HEK293 (cell line): ENCODE measurements at regions not wholly inside any gene's neighbourhood (a gene's known extent, or its start where the extent isn't known, plus 50 kb on each side); places are given as distances from the start of the nearest gene placed in this dataset.
"Not testable (repeated sequence)": the region's sequence is repeated elsewhere in the genome, so short reads cannot be mapped to it uniquely, and the experiment has no call there.

Experiments used
- TF ChIP-seq, protein P1 (sequence below): fragments of 450-650 bp; formaldehyde crosslinking; IDR thresholded peaks from 2 replicates; pipeline ENCODE4 v1.5.1; 2016; ENCODE audit warnings: missing biosample characterization, missing genetic modification characterization
- TF ChIP-seq, protein P2 (sequence below): fragments of 450-650 bp; formaldehyde crosslinking; IDR thresholded peaks from 2 replicates; pipeline ENCODE4 v1.5.1; 2016; ENCODE audit warnings: missing biosample characterization, missing genetic modification characterization

DNA sequence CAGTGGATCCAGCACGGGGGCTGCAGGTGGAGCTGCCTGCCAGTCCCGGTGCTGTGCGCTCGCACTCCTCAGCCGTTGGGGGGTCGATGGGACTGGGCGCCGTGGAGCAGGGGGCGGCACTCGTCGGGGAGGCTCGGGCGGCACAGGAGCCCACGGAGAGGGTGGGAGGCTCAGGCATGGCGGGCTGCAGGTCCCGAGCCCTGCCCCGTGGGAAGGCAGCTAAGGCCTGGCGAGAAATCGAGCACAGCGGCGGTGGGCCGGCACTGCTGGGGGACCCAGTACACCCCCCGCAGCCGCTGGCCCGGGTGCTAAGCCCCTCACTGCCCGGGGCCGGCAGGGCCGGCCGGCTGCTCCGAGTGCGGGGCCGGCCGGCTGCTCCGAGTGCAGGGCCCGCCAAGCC, 52.3 kb upstream of the MARK1 start:
- TF ChIP-seq, protein P1, sequence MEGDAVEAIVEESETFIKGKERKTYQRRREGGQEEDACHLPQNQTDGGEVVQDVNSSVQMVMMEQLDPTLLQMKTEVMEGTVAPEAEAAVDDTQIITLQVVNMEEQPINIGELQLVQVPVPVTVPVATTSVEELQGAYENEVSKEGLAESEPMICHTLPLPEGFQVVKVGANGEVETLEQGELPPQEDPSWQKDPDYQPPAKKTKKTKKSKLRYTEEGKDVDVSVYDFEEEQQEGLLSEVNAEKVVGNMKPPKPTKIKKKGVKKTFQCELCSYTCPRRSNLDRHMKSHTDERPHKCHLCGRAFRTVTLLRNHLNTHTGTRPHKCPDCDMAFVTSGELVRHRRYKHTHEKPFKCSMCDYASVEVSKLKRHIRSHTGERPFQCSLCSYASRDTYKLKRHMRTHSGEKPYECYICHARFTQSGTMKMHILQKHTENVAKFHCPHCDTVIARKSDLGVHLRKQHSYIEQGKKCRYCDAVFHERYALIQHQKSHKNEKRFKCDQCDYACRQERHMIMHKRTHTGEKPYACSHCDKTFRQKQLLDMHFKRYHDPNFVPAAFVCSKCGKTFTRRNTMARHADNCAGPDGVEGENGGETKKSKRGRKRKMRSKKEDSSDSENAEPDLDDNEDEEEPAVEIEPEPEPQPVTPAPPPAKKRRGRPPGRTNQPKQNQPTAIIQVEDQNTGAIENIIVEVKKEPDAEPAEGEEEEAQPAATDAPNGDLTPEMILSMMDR (tag by site-specific recombination), result not testable (repeated sequence)
- TF ChIP-seq, protein P2, sequence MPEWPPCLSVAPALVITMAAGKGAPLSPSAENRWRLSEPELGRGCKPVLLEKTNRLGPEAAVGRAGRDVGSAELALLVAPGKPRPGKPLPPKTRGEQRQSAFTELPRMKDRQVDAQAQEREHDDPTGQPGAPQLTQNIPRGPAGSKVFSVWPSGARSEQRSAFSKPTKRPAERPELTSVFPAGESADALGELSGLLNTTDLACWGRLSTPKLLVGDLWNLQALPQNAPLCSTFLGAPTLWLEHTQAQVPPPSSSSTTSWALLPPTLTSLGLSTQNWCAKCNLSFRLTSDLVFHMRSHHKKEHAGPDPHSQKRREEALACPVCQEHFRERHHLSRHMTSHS (tag by site-specific recombination), result not testable (repeated sequence)
